ENCODE measurements at regions not wholly inside any gene's neighbourhood (a gene's known extent, or its start where the extent isn't known, plus 50 kb on each side); places are given as distances from the start of the nearest gene placed in this dataset.

- TF ChIP-seq CTCF (IDR thresholded peaks at IDR 0.05; ENCODE audit: extremely low read depth in 1 of 2, insufficient read depth in 1 of 2, low read depth in 1 of 2, low read length in 2 of 2) (no peak), POLR2A (IDR thresholded peaks at IDR 0.05; ENCODE audit: low read depth, low read length) (no peak), GATA2 (IDR thresholded peaks at IDR 0.05; ENCODE audit: insufficient read depth, insufficient read length, low read depth, low read length) (no peak), EZH2 (IDR thresholded peaks at IDR 0.05; ENCODE audit: borderline replicate concordance, low read depth, low read length, severe bottlenecking) (no peak), POLR2AphosphoS5 (IDR thresholded peaks at IDR 0.05; ENCODE audit: insufficient read depth, low read depth, low read length) (no peak)
These were observed 146.3 kb upstream of the LMCD1 start for GRCh38 chr3:8355346-8355745.

Data from endothelial cell of umbilical vein (primary cell).